Cardiac fibroblast (primary cell): ENCODE measurements at regions not wholly inside any gene's neighbourhood (a gene's known extent, or its start where the extent isn't known, plus 50 kb on each side); places are given as distances from the start of the nearest gene placed in this dataset.

Experiments used
- DNase-seq, 2 donors: peaks; one replicate each; pipeline versions ENCODE4 v3.0.0 to v3.0.0-alpha.2; 2010; ENCODE audit warnings: low read depth in 2 of 2
- H3K4me3 ChIP-seq, 2 donors: replicated peaks in 1 of 2; 1 replicate in 1 of 2; 2 replicates in 1 of 2; pipeline ENCODE4 v1.5.1; 2011; ENCODE audit warnings: low read depth in 2 of 2, low read length in 2 of 2, mild to moderate bottlenecking in 2 of 2, moderate library complexity in 1 of 2
- TF ChIP-seq, protein P1 (sequence below): IDR thresholded peaks from one replicate; pipeline ENCODE4 v1.5.1; 2011; ENCODE audit warnings: low read depth, mild to moderate bottlenecking, low read length, inconsistent platforms

DNA sequence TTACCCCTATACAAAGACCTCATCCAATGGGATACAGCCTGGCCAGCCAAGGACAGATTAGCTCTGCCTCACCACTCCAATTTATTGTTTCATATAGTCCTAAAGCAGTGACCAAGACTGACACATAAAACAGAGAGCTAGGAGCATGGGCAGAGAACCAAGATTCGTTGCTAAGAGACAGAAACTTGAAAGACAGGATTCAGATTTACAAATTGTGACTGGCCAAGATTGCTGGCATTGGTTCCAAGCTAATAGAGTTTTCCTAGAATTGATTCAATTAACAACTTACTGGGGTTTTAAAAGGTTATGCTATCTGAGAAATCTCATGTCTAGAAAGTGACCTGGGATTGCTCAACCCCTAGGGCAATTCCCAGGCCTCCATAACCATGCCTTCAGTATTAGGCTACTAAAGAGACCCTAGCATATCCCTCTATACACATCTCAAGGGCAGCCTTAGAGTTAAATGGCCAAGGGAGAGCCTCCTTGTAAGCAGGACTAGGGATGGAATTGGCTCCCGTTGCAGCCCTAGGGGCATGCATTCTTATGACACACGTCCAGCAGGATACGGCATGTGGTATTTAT is 75.6 kb downstream of the ICOS start:
- TF ChIP-seq, protein P1, sequence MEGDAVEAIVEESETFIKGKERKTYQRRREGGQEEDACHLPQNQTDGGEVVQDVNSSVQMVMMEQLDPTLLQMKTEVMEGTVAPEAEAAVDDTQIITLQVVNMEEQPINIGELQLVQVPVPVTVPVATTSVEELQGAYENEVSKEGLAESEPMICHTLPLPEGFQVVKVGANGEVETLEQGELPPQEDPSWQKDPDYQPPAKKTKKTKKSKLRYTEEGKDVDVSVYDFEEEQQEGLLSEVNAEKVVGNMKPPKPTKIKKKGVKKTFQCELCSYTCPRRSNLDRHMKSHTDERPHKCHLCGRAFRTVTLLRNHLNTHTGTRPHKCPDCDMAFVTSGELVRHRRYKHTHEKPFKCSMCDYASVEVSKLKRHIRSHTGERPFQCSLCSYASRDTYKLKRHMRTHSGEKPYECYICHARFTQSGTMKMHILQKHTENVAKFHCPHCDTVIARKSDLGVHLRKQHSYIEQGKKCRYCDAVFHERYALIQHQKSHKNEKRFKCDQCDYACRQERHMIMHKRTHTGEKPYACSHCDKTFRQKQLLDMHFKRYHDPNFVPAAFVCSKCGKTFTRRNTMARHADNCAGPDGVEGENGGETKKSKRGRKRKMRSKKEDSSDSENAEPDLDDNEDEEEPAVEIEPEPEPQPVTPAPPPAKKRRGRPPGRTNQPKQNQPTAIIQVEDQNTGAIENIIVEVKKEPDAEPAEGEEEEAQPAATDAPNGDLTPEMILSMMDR = no peak
- no peak for DNase-seq

DNA sequence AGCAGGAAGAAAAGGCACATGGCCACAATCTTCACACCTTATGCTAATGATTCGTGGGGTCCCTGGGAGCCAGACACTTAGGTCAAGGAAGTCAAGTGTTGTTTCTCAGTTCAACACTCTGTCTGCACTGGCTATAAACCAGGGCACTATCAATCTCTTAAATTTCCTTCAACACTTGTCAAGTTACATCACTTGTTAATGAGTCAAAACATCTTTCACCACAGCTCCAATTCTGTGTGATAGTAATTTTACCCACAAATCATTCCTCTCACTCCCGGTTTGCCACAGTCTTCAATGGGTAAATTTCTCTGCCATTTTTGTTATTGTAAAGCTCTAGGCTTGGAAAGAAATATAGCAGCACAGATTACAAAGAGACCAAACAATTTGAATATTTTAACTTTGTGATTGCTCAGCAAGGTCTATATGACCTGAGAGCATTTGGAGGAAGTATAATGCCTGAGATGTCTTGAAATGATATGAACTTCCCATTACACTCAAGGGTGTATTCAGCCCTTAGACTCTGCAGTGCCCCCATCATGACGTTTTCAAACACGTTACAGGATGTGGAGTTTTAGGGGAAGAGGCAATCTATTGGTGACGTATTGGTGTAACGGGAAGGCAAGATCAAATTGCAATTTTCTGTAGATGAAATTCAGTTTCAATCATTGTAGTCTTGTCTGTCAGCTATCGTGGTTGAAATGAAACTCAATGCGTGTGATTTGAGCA is 78.7 kb downstream of the ICOS start:
- TF ChIP-seq, protein P1 = no peak
- no peak overlapping the region for H3K4me3 ChIP-seq
- no peak for DNase-seq

More for the DNA sequence above, 75.6 kb downstream of the ICOS start:
- no peak overlapping the region for H3K4me3 ChIP-seq

DNA sequence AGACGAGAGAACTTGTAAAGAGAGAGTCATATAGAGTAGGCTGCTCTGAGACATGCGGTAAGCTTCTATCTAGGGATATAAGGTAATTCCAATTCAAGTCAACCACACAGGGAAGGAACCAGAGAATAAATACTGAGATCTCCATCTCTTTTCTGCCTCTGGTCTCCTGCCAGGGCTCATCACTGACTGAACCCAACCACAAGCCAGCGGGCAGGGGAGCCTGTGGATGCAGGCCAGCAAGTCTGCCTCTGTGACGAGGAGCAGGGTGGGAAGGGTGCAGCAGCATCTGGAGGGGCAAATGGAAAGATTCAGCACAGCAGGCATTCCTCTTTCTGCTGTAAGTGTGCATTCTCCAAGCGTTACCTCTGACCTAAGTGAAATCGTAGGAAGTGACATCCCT is 82.2 kb downstream of the ICOS start:
- H3K4me3 ChIP-seq = no peak overlapping the region
- DNase-seq = no peak
- TF ChIP-seq, protein P1 = no peak

DNA sequence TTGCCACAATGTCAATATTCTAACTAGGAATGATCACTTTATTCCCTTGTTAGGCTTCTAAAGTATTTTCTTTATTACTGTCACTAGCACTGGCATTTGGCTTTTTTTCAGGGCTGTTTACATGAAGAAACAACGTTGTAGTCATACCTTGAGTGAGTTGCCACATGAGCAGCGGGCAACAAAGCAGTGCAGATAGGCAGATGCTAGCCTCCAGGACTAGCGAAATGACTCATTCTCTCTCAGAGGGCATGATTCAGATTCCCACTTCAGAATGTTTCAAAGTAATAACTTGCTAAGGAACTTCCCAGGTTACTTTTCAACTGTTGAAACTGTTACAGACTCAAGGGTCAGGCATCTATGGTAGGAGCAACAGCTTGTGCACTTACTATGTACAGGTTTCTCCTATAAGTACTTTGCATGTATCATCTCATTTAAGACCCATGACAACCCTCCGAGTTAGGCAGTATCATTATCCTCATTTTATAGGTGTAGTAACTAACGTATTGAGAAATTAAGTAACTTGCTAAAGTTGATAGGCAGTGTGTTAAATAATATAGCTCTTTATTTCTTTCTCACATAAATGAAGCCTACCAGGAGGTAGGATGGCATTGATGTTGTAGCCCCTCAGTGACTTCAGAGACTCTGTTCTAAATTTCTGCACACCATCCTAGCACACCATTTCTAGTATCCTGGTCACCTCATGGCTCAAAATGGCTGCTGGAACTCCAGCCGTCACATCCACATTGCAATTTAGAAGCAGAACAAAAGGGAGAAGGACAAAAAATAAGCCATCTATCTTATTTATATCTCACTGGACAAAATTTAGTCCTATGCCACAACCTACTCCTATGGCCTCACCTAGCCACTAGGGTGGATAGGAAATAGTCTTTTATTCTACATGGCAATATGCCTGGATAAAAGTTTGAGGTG is 83.3 kb downstream of the ICOS start:
- DNase-seq = peak in 1 of 2 donors; percentile 42
- H3K4me3 ChIP-seq = no peak overlapping the region
- TF ChIP-seq, protein P1 = no peak

DNA sequence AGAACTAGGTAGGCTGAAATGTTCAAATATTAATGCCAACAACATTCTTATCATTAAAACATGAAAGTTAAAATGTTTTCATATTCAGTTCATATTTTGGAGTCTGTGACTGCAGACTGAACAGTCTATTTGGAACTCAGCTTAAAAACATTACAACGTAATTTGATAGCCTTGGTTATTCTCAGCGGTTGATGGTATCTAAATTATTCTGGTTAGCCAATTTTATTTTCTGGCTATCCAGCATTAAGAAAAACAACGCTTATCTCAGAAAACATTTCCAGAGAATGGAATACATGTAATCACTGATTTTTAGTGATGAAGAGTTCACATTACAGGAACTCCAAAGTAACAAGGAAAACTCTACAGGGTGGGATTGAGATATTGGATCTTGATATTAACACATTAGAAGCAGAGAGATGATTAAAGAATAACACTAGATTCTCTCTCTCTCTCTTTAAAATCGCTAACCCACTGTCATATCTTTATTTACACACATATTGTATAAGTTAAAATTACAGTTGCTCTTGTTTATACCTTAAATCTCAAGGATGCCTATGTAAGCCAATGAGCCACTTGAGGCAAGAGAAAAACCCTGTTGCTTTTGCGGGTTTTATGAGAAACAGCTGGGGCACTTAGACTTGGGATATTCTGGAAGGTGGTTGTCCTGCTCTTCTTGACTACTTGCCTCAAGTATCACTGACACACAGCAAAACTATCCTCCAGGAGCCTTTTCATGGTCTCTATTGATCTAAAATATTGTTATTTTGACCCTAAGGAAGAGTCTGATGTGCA is 84.9 kb downstream of the ICOS start:
- no peak for DNase-seq
- H3K4me3 ChIP-seq = no peak overlapping the region
- TF ChIP-seq, protein P1 = no peak

DNA sequence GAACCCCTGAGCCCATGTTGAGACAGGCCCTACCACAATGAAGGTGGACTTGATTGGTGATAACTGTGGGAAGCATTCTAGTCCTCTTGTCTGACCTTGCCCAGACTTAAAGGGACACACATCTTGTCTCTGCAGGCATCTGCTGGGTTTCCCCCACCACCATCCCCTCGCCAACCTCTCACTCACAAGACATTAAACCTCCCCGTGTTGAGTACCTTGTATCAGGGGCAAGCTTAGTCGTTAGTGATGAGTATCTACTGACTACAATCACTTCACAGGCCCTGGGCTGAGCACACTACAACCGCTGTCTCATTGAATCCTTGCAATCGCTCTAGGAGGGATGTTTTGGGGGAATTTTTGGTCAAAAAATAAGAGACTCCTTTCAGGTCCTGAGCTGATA is 86.0 kb downstream of the ICOS start:
- H3K4me3 ChIP-seq = no peak overlapping the region
- DNase-seq = no peak

More for the DNA sequence above, 86.0 kb downstream of the ICOS start:
- TF ChIP-seq, protein P1 = no peak
